H1 (cell line): ENCODE measurements at regions not wholly inside any gene's neighbourhood (a gene's known extent, or its start where the extent isn't known, plus 50 kb on each side); places are given as distances from the start of the nearest gene placed in this dataset.

Experiments used
- CTCF ChIA-PET: fragments of 300-600 bp; sonication (Branson Sonifier 250); formaldehyde crosslinking; loops from one replicate; lab custom pipeline; 2021; ENCODE audit not compliant: partially characterized antibody; lab: Charles Lee
- POLR2A ChIA-PET: fragments of 300-600 bp; sonication (Branson Sonifier 250); formaldehyde crosslinking; loops from one replicate; lab custom pipeline; 2021; ENCODE audit warnings: inconsistent platforms; ENCODE audit not compliant: partially characterized antibody; lab: Charles Lee
- DNase-seq, 2 experiments: peaks; one replicate each; pipeline versions ENCODE4 v3.0.0 to v3.0.0-alpha.2; 2010 to 2022; ENCODE audit warnings: low spot score in 2 of 2, low read depth in 1 of 2, mixed read lengths in 1 of 2
- FAIRE-seq: peaks from 2 replicates; lab custom pipeline; 2011; peaks lifted over from hg19 to GRCh38; lab: Jason Lieb, UNC
- H2AFZ ChIP-seq: 2 replicates; pipeline ENCODE4 v1.8.1; 2012; ENCODE audit warnings: low read length, inconsistent platforms
- H2AK5ac ChIP-seq: 2 replicates; pipeline ENCODE4 v1.6.1; 2013; ENCODE audit warnings: low read depth, low read length
- H2BK120ac ChIP-seq: replicated peaks from 2 replicates; pipeline ENCODE3; 2013; ENCODE audit warnings: low read depth, low read length, inconsistent platforms
- H2BK12ac ChIP-seq: 2 replicates; pipeline ENCODE4 v1.6.1; 2013; ENCODE audit warnings: low read depth, low read length
- H2BK15ac ChIP-seq: 2 replicates; pipeline ENCODE4 v1.6.1; 2013; ENCODE audit warnings: low read length
- H2BK20ac ChIP-seq: 2 replicates; pipeline ENCODE4 v1.6.1; 2013; ENCODE audit warnings: low read length
- H2BK5ac ChIP-seq: 2 replicates; pipeline ENCODE4 v1.6.1; 2013; ENCODE audit warnings: low read depth, low read length
- H3K14ac ChIP-seq: 2 replicates; pipeline ENCODE4 v1.6.1; 2013; ENCODE audit warnings: inconsistent platforms; ENCODE audit not compliant: insufficient read length
- H3K18ac ChIP-seq: 2 replicates; pipeline ENCODE4 v1.6.1; 2013; ENCODE audit warnings: low read length; ENCODE audit errors: extremely low read depth
- H3K23ac ChIP-seq: 2 replicates; pipeline ENCODE4 v1.6.1; 2013; ENCODE audit warnings: inconsistent platforms; ENCODE audit not compliant: insufficient read length
- H3K23me2 ChIP-seq: 2 replicates; pipeline ENCODE4 v1.6.1; 2013; ENCODE audit warnings: low read depth, low read length
- H3K27ac ChIP-seq: 2 replicates; pipeline ENCODE4 v1.6.1; 2011; ENCODE audit warnings: low read depth, low read length, inconsistent platforms
- H3K27me3 ChIP-seq, 4 experiments: replicated peaks in 1 of 4; 1 replicate in 1 of 4; 2 replicates in 3 of 4; pipeline versions ENCODE4 v1.6.1 to v1.8.1; 2011 to 2013; ENCODE audit warnings: low read length in 3 of 4, mild to moderate bottlenecking in 3 of 4, inconsistent platforms in 2 of 4, mixed read lengths in 2 of 4, moderate library complexity in 1 of 4; ENCODE audit not compliant: control insufficient read depth in 3 of 4, insufficient read depth in 3 of 4; ENCODE audit errors: extremely low read depth in 1 of 4
- H3K36me3 ChIP-seq, 4 experiments: 2 replicates each; pipeline versions ENCODE4 v1.6.1 to v1.8.1; 2011 to 2013; ENCODE audit warnings: mild to moderate bottlenecking in 4 of 4, low read length in 3 of 4, moderate library complexity in 2 of 4, control low read depth in 1 of 4, inconsistent platforms in 1 of 4; ENCODE audit not compliant: insufficient read depth in 4 of 4, control insufficient read depth in 2 of 4
- H3K4ac ChIP-seq: replicated peaks from 2 replicates; pipeline ENCODE3; 2013; ENCODE audit warnings: low read length, low read depth, mixed read lengths, inconsistent platforms; ENCODE audit not compliant: insufficient read length
- H3K4me1 ChIP-seq, 4 experiments: replicated peaks in 1 of 4; 1 replicate in 1 of 4; 2 replicates in 3 of 4; pipeline versions ENCODE4 v1.6.1 to v1.8.1; 2011 to 2013; ENCODE audit warnings: low read length in 3 of 4, inconsistent platforms in 2 of 4, mixed read lengths in 1 of 4; ENCODE audit not compliant: insufficient read depth in 4 of 4, control insufficient read depth in 3 of 4
- H3K4me2 ChIP-seq, 2 experiments: 2 replicates each; pipeline versions ENCODE4 v1.6.1 to v1.8.1; 2011 to 2013; ENCODE audit warnings: low read depth in 2 of 2, low read length in 2 of 2, control low read depth in 1 of 2, inconsistent platforms in 1 of 2, mild to moderate bottlenecking in 1 of 2; ENCODE audit not compliant: insufficient read depth in 1 of 2
- H3K4me3 ChIP-seq, 4 experiments: fragments of 200-600, 300-600 bp in 1 of 4; sonication (generic), shearing (Covaris generic), sonication (Bioruptor Twin) in 1 of 4; 2 replicates each; pipeline versions ENCODE4 v1.5.1 to v1.8.1; 2011 to 2016; ENCODE audit warnings: low read length in 4 of 4, low read depth in 3 of 4, control low read depth in 2 of 4, inconsistent platforms in 2 of 4, mild to moderate bottlenecking in 2 of 4, mixed read lengths in 1 of 4, moderate library complexity in 1 of 4; ENCODE audit not compliant: insufficient read depth in 2 of 4; ENCODE audit errors: extremely low read depth in 1 of 4
- H3K56ac ChIP-seq: replicated peaks from 2 replicates; pipeline ENCODE3; 2013; ENCODE audit warnings: low read depth, mild to moderate bottlenecking, mixed read lengths, low read length, inconsistent platforms; ENCODE audit not compliant: insufficient read length
- H3K79me1 ChIP-seq: 2 replicates; pipeline ENCODE4 v1.6.1; 2013; ENCODE audit warnings: low read depth, low read length, control low read depth
- H3K79me2 ChIP-seq, 2 experiments: 2 replicates each; pipeline versions ENCODE4 v1.6.1 to v1.8.1; 2012 to 2013; ENCODE audit warnings: low read length in 2 of 2, mild to moderate bottlenecking in 2 of 2, inconsistent platforms in 1 of 2; ENCODE audit not compliant: insufficient read depth in 2 of 2, control insufficient read depth in 1 of 2
- H3K9ac ChIP-seq, 4 experiments: replicated peaks in 1 of 4; 1 replicate in 1 of 4; 2 replicates in 3 of 4; pipeline versions ENCODE4 v1.6.1 to v1.8.1; 2011 to 2013; ENCODE audit warnings: low read depth in 3 of 4, low read length in 3 of 4, control low read depth in 2 of 4, mild to moderate bottlenecking in 2 of 4, moderate library complexity in 2 of 4, inconsistent platforms in 1 of 4; ENCODE audit errors: extremely low read depth in 1 of 4
- H3K9me3 ChIP-seq, 2 experiments: 2 replicates each; pipeline versions ENCODE4 v1.6.1 to v1.8.1; 2012 to 2013; ENCODE audit warnings: mild to moderate bottlenecking in 2 of 2, moderate library complexity in 2 of 2, control low read depth in 1 of 2, inconsistent platforms in 1 of 2, low read depth in 1 of 2, low read length in 1 of 2, mixed read lengths in 1 of 2; ENCODE audit not compliant: insufficient read depth in 2 of 2
- H4K20me1 ChIP-seq, 2 experiments: replicated peaks in 1 of 2; 2 replicates each; pipeline versions ENCODE3 to v1.8.1; 2011 to 2013; ENCODE audit warnings: inconsistent platforms in 2 of 2, low read length in 2 of 2, mild to moderate bottlenecking in 1 of 2; ENCODE audit not compliant: insufficient read depth in 2 of 2, control insufficient read depth in 1 of 2
- H4K5ac ChIP-seq: 2 replicates; pipeline ENCODE4 v1.6.1; 2013; ENCODE audit warnings: low read length, low read depth, mixed read lengths, inconsistent platforms; ENCODE audit not compliant: insufficient read length
- H4K8ac ChIP-seq: 2 replicates; pipeline ENCODE4 v1.8.0; 2013; ENCODE audit warnings: mild to moderate bottlenecking, moderate library complexity, low read length, inconsistent platforms; ENCODE audit not compliant: insufficient read depth; ENCODE audit errors: extremely low read depth
- H4K91ac ChIP-seq: replicated peaks from 2 replicates; pipeline ENCODE3; 2013; ENCODE audit warnings: low read length, mixed read lengths, inconsistent platforms; ENCODE audit not compliant: insufficient read length
- RFX5 ChIP-seq: IDR thresholded peaks from 2 replicates; pipeline ENCODE4 v1.6.1; 2011; ENCODE audit warnings: low read depth, low read length, improper control_type of control experiment, borderline replicate concordance
- WGBS, 2 experiments: shearing (Covaris generic) in 1 of 2; methylation state at CpG; one replicate each; pipeline versions ENCODE4 v1.1.6 to v1.1.7; 2013 to 2015; ENCODE audit warnings: low lambda C conversion rate in 2 of 2, mixed read lengths in 2 of 2, inconsistent platforms in 1 of 2, low coverage in 1 of 2, missing lambda C conversion rate in 1 of 2; ENCODE audit not compliant: insufficient replicate concordance in 2 of 2, insufficient coverage in 1 of 2, insufficient read length in 1 of 2; ENCODE audit errors: extremely low coverage in 1 of 2, missing lambda C conversion rate in 1 of 2; 5-methylcytosine and 5-hydroxymethylcytosine counted together

- Histone ChIP-seq H2AFZ (no peak overlapping the region), H3K18ac (no peak overlapping the region), H3K36me3 (no peaks in the 10 kb centered on the region), H3K9me3 (no peaks in the 10 kb centered on the region), H3K4ac (no peak overlapping the region), H4K20me1 (no peaks in the 10 kb centered on the region), H4K5ac (no peak overlapping the region), H3K79me1 (no peaks in the 10 kb centered on the region), H3K27me3 (no peaks in the 10 kb centered on the region), H2BK120ac (no peak overlapping the region), H3K23me2 (no peaks in the 10 kb centered on the region; the same call in 1 of the 2 replicates), H3K79me2 (no peaks in the 10 kb centered on the region), H2BK5ac (no peak overlapping the region), H2BK12ac (no peak overlapping the region), H3K14ac (no peak overlapping the region), H2BK15ac (no peak overlapping the region), H3K4me3 (no peak overlapping the region), H3K4me1 (no peaks in the 10 kb centered on the region), H4K91ac (no peak overlapping the region), H3K56ac (no peak overlapping the region), H4K8ac (no peak overlapping the region), H3K23ac (no peak overlapping the region), H3K9ac (no peak overlapping the region), H3K27ac (no peak overlapping the region), H2AK5ac (no peak overlapping the region), H3K4me2 (no peak overlapping the region), H2BK20ac (no peak overlapping the region)
- ChIA-PET POLR2A (no interaction called here), CTCF (no interaction called here)
- no peak for FAIRE-seq
- WGBS, 2 experiments = 92% methylated on average over 1 of the region's 1 CpG; no CpG with 5 or more reads in 1 of the 2 experiments
- no peak for DNase-seq
- no peak for TF ChIP-seq RFX5
Observed at GRCh38 chr5:161034451-161034850, 182.4 kb upstream of the ATP10B start.
